Immature natural killer cell (primary cell): ENCODE measurements at regions not wholly inside any gene's neighbourhood (a gene's known extent, or its start where the extent isn't known, plus 50 kb on each side); places are given as distances from the start of the nearest gene placed in this dataset.
A peak's percentile ranks its signal among the peaks of the same experiment; 100 is the strongest.

Source experiments
- DNase-seq, 3 donors: peaks; one replicate each; pipeline ENCODE4 v3.0.0; 2022; ENCODE audit warnings: mixed read lengths in 1 of 3
- H3K27ac Mint-ChIP-seq, 6 donors: one replicate each; pipeline ENCODE4 v1.8.0; 2020; ENCODE audit warnings: mixed read lengths in 6 of 6, mild to moderate bottlenecking in 5 of 6, inconsistent platforms in 4 of 6, moderate library complexity in 3 of 6
- H3K27me3 Mint-ChIP-seq, 3 donors: one replicate each; pipeline ENCODE4 v1.8.0; 2020 to 2021; ENCODE audit warnings: low read depth in 3 of 3, mild to moderate bottlenecking in 3 of 3, mixed read lengths in 3 of 3, moderate library complexity in 3 of 3, inconsistent platforms in 1 of 3
- H3K36me3 Mint-ChIP-seq, 3 donors: one replicate each; pipeline ENCODE4 v1.8.0; 2020; ENCODE audit warnings: mixed read lengths in 3 of 3, inconsistent platforms in 2 of 3, mild to moderate bottlenecking in 2 of 3
- H3K4me1 Mint-ChIP-seq, 2 donors: one replicate each; pipeline ENCODE4 v1.8.0; 2020; ENCODE audit warnings: inconsistent platforms in 2 of 2, mild to moderate bottlenecking in 2 of 2, mixed read lengths in 2 of 2, moderate library complexity in 1 of 2
- H3K4me3 Mint-ChIP-seq, 5 donors: one replicate each; pipeline ENCODE4 v1.8.0; 2020; ENCODE audit warnings: mild to moderate bottlenecking in 5 of 5, mixed read lengths in 5 of 5, inconsistent platforms in 3 of 5, moderate library complexity in 3 of 5
- H3K9me3 Mint-ChIP-seq, 6 donors: one replicate each; pipeline ENCODE4 v1.8.0; 2020; ENCODE audit warnings: mild to moderate bottlenecking in 6 of 6, mixed read lengths in 6 of 6, inconsistent platforms in 4 of 6, moderate library complexity in 3 of 6

GRCh38 chr11:23569134-23569533 lies 708.9 kb upstream of the CCDC179 start:
- H3K4me1 Mint-ChIP-seq, result peaks cover 70 to 96% of the 10 kb centered on the region in 2 donors
- H3K36me3 Mint-ChIP-seq, result peaks cover 0 to 24% (median 8%) of the 10 kb centered on the region in 3 donors
- H3K9me3 Mint-ChIP-seq, result peaks cover 0 to 11% (median 6%) of the 10 kb centered on the region in 6 donors
- H3K27ac Mint-ChIP-seq, result peak overlapping the region; percentile 15 to 89 (median 59)
- H3K27me3 Mint-ChIP-seq, result peaks cover 8 to 12% (median 11%) of the 10 kb centered on the region in 3 donors
- H3K4me3 Mint-ChIP-seq, result peak overlapping the region; percentile 37 to 62 (median 49)
- no peak for DNase-seq

GRCh38 chr11:23569547-23569946 lies 709.3 kb upstream of the CCDC179 start:
- peak overlapping the region; percentile 28 to 62 (median 44) for H3K4me3 Mint-ChIP-seq
- H3K27me3 Mint-ChIP-seq, result peaks cover 7 to 10% (median 9%) of the 10 kb centered on the region in 3 donors
- DNase-seq, result peak; percentile 84 to 88 (median 85)
- H3K27ac Mint-ChIP-seq, result peak overlapping the region; percentile 15 to 89 (median 59)
- H3K4me1 Mint-ChIP-seq, result peaks cover 68 to 94% of the 10 kb centered on the region in 2 donors
- H3K9me3 Mint-ChIP-seq, result peaks cover 0 to 11% (median 6%) of the 10 kb centered on the region in 6 donors
- peaks cover 0 to 24% (median 8%) of the 10 kb centered on the region in 3 donors for H3K36me3 Mint-ChIP-seq

GRCh38 chr11:23570828-23571227 lies 710.6 kb upstream of the CCDC179 start:
- Mint-ChIP-seq H3K27ac (no peak overlapping the region), H3K4me1 (peaks cover 59 to 81% of the 10 kb centered on the region in 2 donors), H3K27me3 (peaks cover 7 to 10% (median 8%) of the 10 kb centered on the region in 3 donors), H3K4me3 (peak overlapping the region in 4 of 5 donors; percentile 15 to 25 (median 23)), H3K36me3 (peaks cover 0 to 23% (median 8%) of the 10 kb centered on the region in 3 donors), H3K9me3 (peaks cover 0 to 11% (median 6%) of the 10 kb centered on the region in 6 donors)
- DNase-seq, result no peak

- Mint-ChIP-seq H3K4me3 (peak overlapping the region; percentile 40 to 74 (median 59)), H3K36me3 (peaks cover 0 to 19% (median 8%) of the 10 kb centered on the region in 3 donors), H3K9me3 (peaks cover 0 to 11% (median 6%) of the 10 kb centered on the region in 6 donors), H3K4me1 (peaks cover 52 to 58% of the 10 kb centered on the region in 2 donors), H3K27me3 (peaks cover 7 to 10% (median 8%) of the 10 kb centered on the region in 3 donors), H3K27ac (no peak overlapping the region)
- DNase-seq, result no peak
These were observed 713.2 kb upstream of the CCDC179 start for GRCh38 chr11:23573429-23573828.

- peaks cover 46 to 51% of the 10 kb centered on the region in 2 donors for H3K4me1 Mint-ChIP-seq
- H3K36me3 Mint-ChIP-seq, result peaks cover 0 to 19% (median 8%) of the 10 kb centered on the region in 3 donors
- H3K9me3 Mint-ChIP-seq, result peaks cover 0 to 11% (median 6%) of the 10 kb centered on the region in 6 donors
- H3K27ac Mint-ChIP-seq, result no peak overlapping the region
- H3K27me3 Mint-ChIP-seq, result peaks cover 7 to 10% (median 8%) of the 10 kb centered on the region in 3 donors
- peak overlapping the region in 1 of 5 donors; percentile 9 for H3K4me3 Mint-ChIP-seq
- no peak for DNase-seq
These were observed 713.9 kb upstream of the CCDC179 start for GRCh38 chr11:23574149-23574548.

GRCh38 chr11:23577296-23577695 lies 717.0 kb upstream of the CCDC179 start:
- H3K4me3 Mint-ChIP-seq, result no peak overlapping the region
- no peak overlapping the region for H3K27ac Mint-ChIP-seq

GRCh38 chr11:23585416-23586104 lies 725.3 kb upstream of the CCDC179 start:
- Mint-ChIP-seq H3K27me3 (peaks cover 0 to 3% (median 0%) of the 10 kb centered on the region in 3 donors), H3K4me1 (no peaks in the 10 kb centered on the region), H3K36me3 (peaks cover 0 to 5% (median 3%) of the 10 kb centered on the region in 3 donors), H3K9me3 (no peaks in the 10 kb centered on the region), H3K4me3 (no peak overlapping the region), H3K27ac (no peak overlapping the region)
- no peak for DNase-seq

More at GRCh38 chr11:23577296-23577695, 717.0 kb upstream of the CCDC179 start:
- peaks cover 0 to 7% (median 4%) of the 10 kb centered on the region in 6 donors for H3K9me3 Mint-ChIP-seq
- peaks cover 0 to 5% (median 4%) of the 10 kb centered on the region in 3 donors for H3K27me3 Mint-ChIP-seq
- H3K36me3 Mint-ChIP-seq, result peaks cover 0 to 10% (median 4%) of the 10 kb centered on the region in 3 donors
- H3K4me1 Mint-ChIP-seq, result peaks cover 19 to 20% of the 10 kb centered on the region in 2 donors
- DNase-seq, result no peak

GRCh38 chr11:23586173-23586572 lies 725.9 kb upstream of the CCDC179 start:
- peaks cover 0 to 2% (median 0%) of the 10 kb centered on the region in 3 donors for H3K27me3 Mint-ChIP-seq
- H3K4me1 Mint-ChIP-seq, result no peaks in the 10 kb centered on the region
- no peak overlapping the region for H3K27ac Mint-ChIP-seq
- H3K9me3 Mint-ChIP-seq, result no peaks in the 10 kb centered on the region
- no peak overlapping the region for H3K4me3 Mint-ChIP-seq
- DNase-seq, result no peak
- H3K36me3 Mint-ChIP-seq, result peaks cover 3 to 5% (median 4%) of the 10 kb centered on the region in 3 donors

- peaks cover 0 to 2% (median 0%) of the 10 kb centered on the region in 6 donors for H3K9me3 Mint-ChIP-seq
- no peak overlapping the region for H3K27ac Mint-ChIP-seq
- no peak for DNase-seq
- no peak overlapping the region for H3K4me3 Mint-ChIP-seq
- peaks cover 3 to 5% (median 4%) of the 10 kb centered on the region in 3 donors for H3K36me3 Mint-ChIP-seq
- H3K4me1 Mint-ChIP-seq, result no peaks in the 10 kb centered on the region
- H3K27me3 Mint-ChIP-seq, result peaks cover 0 to 4% (median 2%) of the 10 kb centered on the region in 3 donors
These were observed 730.5 kb upstream of the CCDC179 start for GRCh38 chr11:23590596-23591308.

- peaks cover 0 to 4% (median 0%) of the 10 kb centered on the region in 3 donors for H3K27me3 Mint-ChIP-seq
- peaks cover 0 to 4% (median 0%) of the 10 kb centered on the region in 3 donors for H3K36me3 Mint-ChIP-seq
- H3K4me1 Mint-ChIP-seq, result no peaks in the 10 kb centered on the region
- no peak overlapping the region for H3K4me3 Mint-ChIP-seq
- DNase-seq, result no peak
- peaks cover 0 to 4% (median 0%) of the 10 kb centered on the region in 6 donors for H3K9me3 Mint-ChIP-seq
- H3K27ac Mint-ChIP-seq, result no peak overlapping the region
These were observed 734.5 kb upstream of the CCDC179 start for GRCh38 chr11:23594755-23595154.

- H3K27me3 Mint-ChIP-seq, result no peaks in the 10 kb centered on the region
- no peak for DNase-seq
- H3K4me3 Mint-ChIP-seq, result no peak overlapping the region
- H3K36me3 Mint-ChIP-seq, result peaks cover 0 to 2% (median 0%) of the 10 kb centered on the region in 3 donors
- no peaks in the 10 kb centered on the region for H3K4me1 Mint-ChIP-seq
- no peak overlapping the region for H3K27ac Mint-ChIP-seq
- no peaks in the 10 kb centered on the region for H3K9me3 Mint-ChIP-seq
These were observed 744.7 kb upstream of the CCDC179 start for GRCh38 chr11:23604966-23605365.

GRCh38 chr11:23606191-23606590 lies 745.9 kb upstream of the CCDC179 start:
- DNase-seq, result no peak
- no peak overlapping the region for H3K4me3 Mint-ChIP-seq

GRCh38 chr11:23611726-23612125 lies 751.5 kb upstream of the CCDC179 start:
- Mint-ChIP-seq H3K4me1 (no peaks in the 10 kb centered on the region), H3K4me3 (no peak overlapping the region), H3K9me3 (peaks cover 0 to 10% (median 0%) of the 10 kb centered on the region in 6 donors), H3K27ac (no peak overlapping the region), H3K27me3 (peaks cover 0 to 5% (median 0%) of the 10 kb centered on the region in 3 donors), H3K36me3 (peaks cover 0 to 10% (median 5%) of the 10 kb centered on the region in 3 donors)
- no peak for DNase-seq

More at GRCh38 chr11:23606191-23606590, 745.9 kb upstream of the CCDC179 start:
- Mint-ChIP-seq H3K27me3 (no peaks in the 10 kb centered on the region), H3K4me1 (no peaks in the 10 kb centered on the region), H3K27ac (no peak overlapping the region), H3K36me3 (peaks cover 0 to 2% (median 0%) of the 10 kb centered on the region in 3 donors), H3K9me3 (no peaks in the 10 kb centered on the region)
